GM12864 (cell line): ENCODE measurements at regions not wholly inside any gene's neighbourhood (a gene's known extent, or its start where the extent isn't known, plus 50 kb on each side); places are given as distances from the start of the nearest gene placed in this dataset.

Experiments
- DNase-seq: peaks from one replicate; pipeline ENCODE4 v3.0.0-alpha.2; 2011; ENCODE audit warnings: low read depth
- H3K4me3 ChIP-seq: 2 replicates; pipeline ENCODE4 v1.5.1; 2011; ENCODE audit warnings: mild to moderate bottlenecking, low read depth, low read length, control low read depth
- CTCF ChIP-seq: IDR thresholded peaks from 2 replicates; pipeline ENCODE4 v1.5.1; 2011; ENCODE audit warnings: low read depth, mild to moderate bottlenecking, moderate library complexity, low read length, control low read depth, inconsistent platforms; ENCODE audit errors: missing control alignments

GRCh38 chr1:109824349-109825115, 60.8 kb upstream of the EPS8L3 start:
- no peak for DNase-seq
- TF ChIP-seq CTCF = no peak
- H3K4me3 ChIP-seq = no peak overlapping the region

- DNase-seq = no peak
Measured at GRCh38 chr1:109823543-109824348, 60.0 kb upstream of the EPS8L3 start.

GRCh38 chr1:109822749-109823542, 59.2 kb upstream of the EPS8L3 start:
- TF ChIP-seq CTCF = no peak
- H3K4me3 ChIP-seq = no peak overlapping the region
- DNase-seq = no peak

More at GRCh38 chr1:109823543-109824348, 60.0 kb upstream of the EPS8L3 start:
- TF ChIP-seq CTCF = no peak
- no peak overlapping the region for H3K4me3 ChIP-seq

DNA sequence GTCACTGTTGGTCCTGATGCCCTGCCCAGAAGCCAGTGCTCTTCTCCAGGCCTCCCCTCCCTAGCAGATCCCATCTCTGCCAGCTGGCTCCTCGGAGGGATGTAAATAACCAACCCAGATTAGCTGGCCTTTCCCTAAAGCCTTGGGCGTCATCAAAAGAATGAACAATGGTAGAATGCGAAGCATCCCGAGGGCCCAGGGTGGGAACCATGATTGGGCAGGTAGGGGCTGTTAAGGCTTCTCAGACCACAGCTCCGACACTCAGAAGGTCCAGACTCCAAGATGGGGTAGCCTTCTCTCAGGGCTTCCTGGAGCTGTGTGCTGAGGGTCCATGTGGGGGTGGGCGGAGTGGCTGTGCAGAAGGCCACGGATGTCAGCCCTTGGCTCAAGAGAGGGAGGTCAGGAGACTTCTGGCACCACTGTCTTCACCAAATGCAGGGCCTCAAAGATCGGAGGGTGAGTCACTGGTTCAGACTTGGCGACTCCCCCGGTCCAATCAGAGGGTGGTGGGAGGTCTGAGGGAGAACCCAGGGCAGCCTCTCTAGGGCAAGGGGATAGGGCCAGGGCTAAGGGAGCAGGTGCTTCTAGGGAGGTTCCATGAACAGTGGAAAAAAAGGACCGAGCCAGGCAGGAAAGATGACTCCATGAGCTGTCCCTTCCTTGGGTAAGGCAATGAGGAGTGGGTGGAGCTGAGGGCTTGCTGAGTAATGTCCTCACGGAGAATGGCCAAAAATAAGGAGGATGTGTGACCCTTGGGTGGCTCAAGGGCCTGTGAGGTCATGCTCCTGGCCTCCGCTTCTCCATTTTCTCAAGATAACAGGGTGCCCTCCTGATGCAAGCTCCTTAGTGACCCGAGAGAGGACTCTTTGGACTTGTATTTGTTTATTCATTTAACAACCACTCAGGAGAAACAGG, 58.4 kb upstream of the EPS8L3 start:
- no peak overlapping the region for H3K4me3 ChIP-seq
- no peak for DNase-seq

DNA sequence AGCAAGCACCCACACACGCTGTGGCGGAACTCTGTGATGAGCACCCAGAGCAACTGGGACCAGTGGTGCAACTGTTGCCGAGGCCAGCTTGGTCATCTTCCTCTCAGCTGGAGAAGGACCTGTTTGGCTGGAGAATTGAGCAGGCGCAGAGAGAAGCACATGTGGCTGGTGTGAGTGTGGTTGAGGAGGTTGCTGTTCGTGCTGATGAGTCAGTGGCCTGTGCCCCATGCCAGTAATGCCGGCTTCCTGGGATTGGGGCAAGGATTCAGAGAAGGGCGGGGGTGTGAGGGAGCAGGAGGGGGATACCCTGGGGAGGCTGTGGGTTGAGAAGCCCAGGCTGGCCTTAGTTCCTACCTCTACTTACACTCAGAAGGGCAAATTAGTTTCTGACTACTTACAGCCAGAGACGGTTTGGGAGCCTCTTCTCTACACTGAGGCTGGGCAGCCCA, 57.5 kb upstream of the EPS8L3 start:
- no peak for DNase-seq
- no peak overlapping the region for H3K4me3 ChIP-seq
- no peak for TF ChIP-seq CTCF

More for the DNA sequence above, 58.4 kb upstream of the EPS8L3 start:
- no peak for TF ChIP-seq CTCF

DNA sequence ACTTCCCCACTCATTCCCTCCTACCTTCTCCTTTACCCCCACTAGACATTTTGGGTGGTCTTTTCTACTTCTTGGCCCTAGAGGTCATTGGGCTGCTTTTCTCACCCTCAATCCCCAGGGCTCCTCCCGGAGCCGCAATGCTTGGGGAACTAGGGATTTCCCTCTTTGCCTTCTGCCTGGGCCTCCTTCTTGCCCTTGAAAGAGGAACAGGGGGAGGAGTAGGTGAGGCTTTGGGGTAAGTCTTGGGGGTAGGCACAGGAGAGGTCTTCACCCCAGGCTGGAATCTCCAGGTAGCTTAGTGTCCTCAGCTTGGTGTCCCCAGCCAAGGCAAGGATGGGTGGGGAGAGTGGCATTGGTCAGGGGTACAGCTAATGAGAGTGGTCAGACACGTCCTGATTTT, 56.2 kb upstream of the EPS8L3 start:
- no peak for TF ChIP-seq CTCF

More for the DNA sequence above, 56.2 kb upstream of the EPS8L3 start:
- no peak for DNase-seq
- H3K4me3 ChIP-seq = no peak overlapping the region
